ENCODE measurements at regions not wholly inside any gene's neighbourhood (a gene's known extent, or its start where the extent isn't known, plus 50 kb on each side); places are given as distances from the start of the nearest gene placed in this dataset.

- Mint-ChIP-seq H3K4me1 (peaks cover 7% of the 10 kb centered on the region; the same call in 2 of the 3 replicates), H3K27me3 (ENCODE audit: insufficient read depth, low read depth, poor library complexity) (no peaks in the 10 kb centered on the region), H3K9me3 (no peaks in the 10 kb centered on the region), H3K27ac (no peak overlapping the region), H3K4me3 (no peak overlapping the region), H3K36me3 (ENCODE audit: low read depth) (no peaks in the 10 kb centered on the region)
- no peaks in the 10 kb centered on the region for H3K36me3 ChIP-seq (ENCODE audit: insufficient read depth)
- no peaks in the 10 kb centered on the region for H3K79me2 ChIP-seq (replicated peaks; ENCODE audit: insufficient read depth)
- no peaks in the 10 kb centered on the region for H3K27me3 ChIP-seq (ENCODE audit: insufficient read depth)
- TF ChIP-seq POLR2AphosphoS5 (IDR thresholded peaks at IDR 0.05; ENCODE audit: low read depth): no peak
- TF ChIP-seq STAT1 (IDR thresholded peaks at IDR 0.05; ENCODE audit: unreplicated experiment): no peak
- no peak for TF ChIP-seq EZH2 (IDR thresholded peaks at IDR 0.05; ENCODE audit: low read depth, unreplicated experiment)
- no peak for TF ChIP-seq JUNB (IDR thresholded peaks at IDR 0.05; ENCODE audit: unreplicated experiment)
- TF ChIP-seq ZNF331 (CRISPR knock-in tag; IDR thresholded peaks at IDR 0.05; ENCODE audit: low read depth): no peak
- TF ChIP-seq REST (IDR thresholded peaks at IDR 0.05; ENCODE audit: unreplicated experiment): no peak
- TF ChIP-seq CREB1 (CRISPR knock-in tag; IDR thresholded peaks at IDR 0.05; ENCODE audit: low read depth): no peak
- H4K20me1 ChIP-seq (replicated peaks; ENCODE audit: insufficient read depth): no peaks in the 10 kb centered on the region
- no peak for ATAC-seq
- DNase-seq (ENCODE audit: low spot score): no peak
- H3K4me2 ChIP-seq: no peak overlapping the region
- H3K4me1 ChIP-seq (ENCODE audit: insufficient read depth): 0 out of 2 replicates have a peak, but pooled peaks cover 8% of the 10 kb centered on the region
- no peak overlapping the region for H3K4me3 ChIP-seq
- H3K9me2 ChIP-seq (ENCODE audit: insufficient read depth): no peaks in the 10 kb centered on the region
- no peak overlapping the region for H3K27ac ChIP-seq (ENCODE audit: low read depth)
- no peaks in the 10 kb centered on the region for H3F3A ChIP-seq (replicated peaks; ENCODE audit: low read depth)
- H2AFZ ChIP-seq: no peak overlapping the region
These were observed 818.5 kb upstream of the SEMA6A start for GRCh38 chr5:117393125-117393524.

GRCh38 chr5:117380316-117380715 is 805.7 kb upstream of the SEMA6A start:
- Mint-ChIP-seq H3K27me3 (ENCODE audit: insufficient read depth, low read depth, poor library complexity) (peaks cover 4% of the 10 kb centered on the region), H3K4me3 (no peak overlapping the region)
- TF ChIP-seq, protein P1, sequence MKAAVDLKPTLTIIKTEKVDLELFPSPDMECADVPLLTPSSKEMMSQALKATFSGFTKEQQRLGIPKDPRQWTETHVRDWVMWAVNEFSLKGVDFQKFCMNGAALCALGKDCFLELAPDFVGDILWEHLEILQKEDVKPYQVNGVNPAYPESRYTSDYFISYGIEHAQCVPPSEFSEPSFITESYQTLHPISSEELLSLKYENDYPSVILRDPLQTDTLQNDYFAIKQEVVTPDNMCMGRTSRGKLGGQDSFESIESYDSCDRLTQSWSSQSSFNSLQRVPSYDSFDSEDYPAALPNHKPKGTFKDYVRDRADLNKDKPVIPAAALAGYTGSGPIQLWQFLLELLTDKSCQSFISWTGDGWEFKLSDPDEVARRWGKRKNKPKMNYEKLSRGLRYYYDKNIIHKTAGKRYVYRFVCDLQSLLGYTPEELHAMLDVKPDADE (IDR thresholded peaks at IDR 0.05): no peak
- TF ChIP-seq NANOG (IDR thresholded peaks at IDR 0.05; ENCODE audit: borderline replicate concordance): no peak
- no peak for TF ChIP-seq CTCF (conservative IDR thresholded peaks at IDR 0.05; ENCODE audit: low read depth in 2 of 2)
- no peak for TF ChIP-seq REST (IDR thresholded peaks at IDR 0.05; ENCODE audit: unreplicated experiment)

More at GRCh38 chr5:117380316-117380715, 805.7 kb upstream of the SEMA6A start:
- ATAC-seq (no peak), DNase-seq (ENCODE audit: low spot score) (no peak)
- H2AFZ ChIP-seq: no peak overlapping the region
- no peaks in the 10 kb centered on the region for H3K79me2 ChIP-seq (replicated peaks; ENCODE audit: insufficient read depth)
- Mint-ChIP-seq H3K4me1 (0 out of 3 replicates have a peak, but pooled peaks cover 3% of the 10 kb centered on the region), H3K36me3 (ENCODE audit: low read depth) (no peaks in the 10 kb centered on the region), H3K9me3 (no peaks in the 10 kb centered on the region), H3K27ac (no peak overlapping the region)
- H3K4me2 ChIP-seq: no peak overlapping the region
- no peaks in the 10 kb centered on the region for H3F3A ChIP-seq (replicated peaks; ENCODE audit: low read depth)
- H3K36me3 ChIP-seq (ENCODE audit: insufficient read depth): no peaks in the 10 kb centered on the region
- no peaks in the 10 kb centered on the region for H3K27me3 ChIP-seq (ENCODE audit: insufficient read depth)
- no peak overlapping the region for H3K4me3 ChIP-seq
- no peaks in the 10 kb centered on the region for H3K9me2 ChIP-seq (ENCODE audit: insufficient read depth)
- H3K4me1 ChIP-seq (ENCODE audit: insufficient read depth): no peaks in the 10 kb centered on the region
- H3K27ac ChIP-seq (ENCODE audit: low read depth): no peak overlapping the region
- H4K20me1 ChIP-seq (replicated peaks; ENCODE audit: insufficient read depth): no peaks in the 10 kb centered on the region

Data from GM23338 (cell line).